ENCODE measurements at regions not wholly inside any gene's neighbourhood (a gene's known extent, or its start where the extent isn't known, plus 50 kb on each side); places are given as distances from the start of the nearest gene placed in this dataset.

- TF ChIP-seq TAF1 (IDR thresholded peaks at IDR 0.05; ENCODE audit: low read depth, low read length): no peak
- TF ChIP-seq POLR2A (IDR thresholded peaks at IDR 0.05; ENCODE audit: low read depth, low read length): no peak
- TF ChIP-seq POLR2AphosphoS5 (IDR thresholded peaks at IDR 0.05; ENCODE audit: low read depth, low read length): no peak
Measured at GRCh38 chr6:67608099-67608749, 1026.9 kb upstream of the ADGRB3 start.

Measured in GM12891 (cell line).